WTC11 (cell line): ENCODE measurements at regions not wholly inside any gene's neighbourhood (a gene's known extent, or its start where the extent isn't known, plus 50 kb on each side); places are given as distances from the start of the nearest gene placed in this dataset.

Source experiments
- ATAC-seq: fragments of 200-7000 bp; cut with Tn5 transposase; 2 replicates; pipeline ENCODE4 v1.10.0; 2021; ENCODE audit warnings: mild to moderate bottlenecking, moderate library complexity
- CTCF ChIA-PET: fragments of 300-600 bp; sonication (Branson Sonifier 250); formaldehyde crosslinking; loops from one replicate; lab custom pipeline; 2021; ENCODE audit warnings: antibody characterized with exemption; lab: Charles Lee
- POLR2A ChIA-PET: fragments of 350-600 bp; sonication (Branson Sonifier 250); formaldehyde crosslinking; loops from one replicate; lab custom pipeline; 2021; ENCODE audit warnings: antibody characterized with exemption; lab: Charles Lee
- DNase-seq: peaks from one replicate; pipeline ENCODE4 v3.0.0; 2021; ENCODE audit warnings: low spot score
- H3K27ac Mint-ChIP-seq: 2 replicates; pipeline ENCODE4 v1.8.0; 2021; ENCODE audit warnings: mixed read lengths
- H3K27me3 Mint-ChIP-seq: 2 replicates; pipeline ENCODE4 v1.8.0; 2021; ENCODE audit warnings: low read depth, mild to moderate bottlenecking, moderate library complexity, mixed read lengths
- H3K36me3 Mint-ChIP-seq: 2 replicates; pipeline ENCODE4 v1.8.0; 2021; ENCODE audit warnings: mixed read lengths
- H3K4me1 Mint-ChIP-seq: 2 replicates; pipeline ENCODE4 v1.8.0; 2022; ENCODE audit warnings: mixed read lengths
- H3K4me3 Mint-ChIP-seq: 2 replicates; pipeline ENCODE4 v1.8.0; 2021; ENCODE audit warnings: mild to moderate bottlenecking, moderate library complexity, mixed read lengths
- H3K9me3 Mint-ChIP-seq: 2 replicates; pipeline ENCODE4 v1.8.0; 2021; ENCODE audit warnings: mixed read lengths
- AFF4 ChIP-seq: sonication (generic); formaldehyde crosslinking; IDR thresholded peaks from 2 replicates; pipeline ENCODE4 v1.8.1; 2023; ENCODE audit warnings: mild to moderate bottlenecking, missing genetic modification reagents, borderline replicate concordance
- CBFB ChIP-seq: sonication (generic); formaldehyde crosslinking; IDR thresholded peaks from 2 replicates; pipeline ENCODE4 v1.8.1; 2022; ENCODE audit warnings: mild to moderate bottlenecking, low read depth, missing genetic modification reagents
- CREM ChIP-seq: sonication (generic); formaldehyde crosslinking; IDR thresholded peaks from 2 replicates; pipeline ENCODE4 v1.8.1; 2022; ENCODE audit warnings: mild to moderate bottlenecking, missing genetic modification reagents, moderate library complexity
- E2F1 ChIP-seq: sonication (generic); formaldehyde crosslinking; IDR thresholded peaks from 2 replicates; pipeline ENCODE4 v1.8.0; 2022; ENCODE audit warnings: mild to moderate bottlenecking, missing genetic modification reagents
- ESRRA ChIP-seq: sonication (generic); formaldehyde crosslinking; IDR thresholded peaks from 2 replicates; pipeline ENCODE4 v1.8.1; 2022; ENCODE audit warnings: mild to moderate bottlenecking, missing genetic modification reagents, borderline replicate concordance
- ETV6 ChIP-seq: sonication (generic); formaldehyde crosslinking; IDR thresholded peaks from 2 replicates; pipeline ENCODE4 v1.8.1; 2022; ENCODE audit warnings: mild to moderate bottlenecking, missing genetic modification reagents
- FOXJ3 ChIP-seq: sonication (generic); formaldehyde crosslinking; IDR thresholded peaks from 2 replicates; pipeline ENCODE4 v1.9.0; 2021; ENCODE audit warnings: missing genetic modification reagents, mild to moderate bottlenecking, borderline replicate concordance
- FOXK1 ChIP-seq: sonication (generic); formaldehyde crosslinking; IDR thresholded peaks from 2 replicates; pipeline ENCODE4 v1.8.0; 2022; ENCODE audit warnings: mild to moderate bottlenecking, moderate library complexity, missing genetic modification reagents
- MXD4 ChIP-seq: fragments of 250-450 bp; sonication (Bioruptor Pico); IDR thresholded peaks from 2 replicates; pipeline ENCODE4 v1.8.0; 2021; ENCODE audit warnings: mild to moderate bottlenecking, moderate library complexity, borderline replicate concordance
- NFE2L1 ChIP-seq: sonication (generic); formaldehyde crosslinking; IDR thresholded peaks from 2 replicates; pipeline ENCODE4 v1.8.1; 2023; ENCODE audit warnings: missing genetic modification reagents
- PRDM15 ChIP-seq: sonication (generic); formaldehyde crosslinking; IDR thresholded peaks from 2 replicates; pipeline ENCODE4 v1.8.0; 2022; ENCODE audit warnings: missing genetic modification reagents
- SMAD4 ChIP-seq: sonication (generic); formaldehyde crosslinking; IDR thresholded peaks from 2 replicates; pipeline ENCODE4 v1.8.0; 2022; ENCODE audit warnings: mild to moderate bottlenecking, missing genetic modification reagents
- ZBTB21 ChIP-seq: sonication (generic); formaldehyde crosslinking; IDR thresholded peaks from 2 replicates; pipeline ENCODE4 v1.8.1; 2023; ENCODE audit warnings: mild to moderate bottlenecking, missing genetic modification reagents, borderline replicate concordance
- ZNF232 ChIP-seq: sonication (generic); formaldehyde crosslinking; IDR thresholded peaks from 2 replicates; pipeline ENCODE4 v1.8.0; 2022; ENCODE audit warnings: mild to moderate bottlenecking, missing genetic modification reagents
- ZNF425 ChIP-seq: fragments of 250-450 bp; sonication (Bioruptor Pico); conservative IDR thresholded peaks from 2 replicates; pipeline ENCODE4 v1.9.0; 2021; ENCODE audit warnings: mild to moderate bottlenecking
- TF ChIP-seq, protein P1 (sequence below): sonication (generic); formaldehyde crosslinking; conservative IDR thresholded peaks from 2 replicates; pipeline ENCODE4 v1.8.1; 2023; ENCODE audit warnings: mild to moderate bottlenecking, low read depth, missing genetic modification reagents, moderate library complexity
- TF ChIP-seq, protein P2 (sequence below): sonication (generic); formaldehyde crosslinking; IDR thresholded peaks from 2 replicates; pipeline ENCODE4 v1.8.1; 2023; ENCODE audit warnings: mild to moderate bottlenecking, missing genetic modification reagents, moderate library complexity
- TF ChIP-seq, protein P3 (sequence below): sonication (generic); formaldehyde crosslinking; IDR thresholded peaks from 2 replicates; pipeline ENCODE4 v1.8.1; 2023; ENCODE audit warnings: mild to moderate bottlenecking, missing genetic modification reagents

- TF ChIP-seq, protein P1, sequence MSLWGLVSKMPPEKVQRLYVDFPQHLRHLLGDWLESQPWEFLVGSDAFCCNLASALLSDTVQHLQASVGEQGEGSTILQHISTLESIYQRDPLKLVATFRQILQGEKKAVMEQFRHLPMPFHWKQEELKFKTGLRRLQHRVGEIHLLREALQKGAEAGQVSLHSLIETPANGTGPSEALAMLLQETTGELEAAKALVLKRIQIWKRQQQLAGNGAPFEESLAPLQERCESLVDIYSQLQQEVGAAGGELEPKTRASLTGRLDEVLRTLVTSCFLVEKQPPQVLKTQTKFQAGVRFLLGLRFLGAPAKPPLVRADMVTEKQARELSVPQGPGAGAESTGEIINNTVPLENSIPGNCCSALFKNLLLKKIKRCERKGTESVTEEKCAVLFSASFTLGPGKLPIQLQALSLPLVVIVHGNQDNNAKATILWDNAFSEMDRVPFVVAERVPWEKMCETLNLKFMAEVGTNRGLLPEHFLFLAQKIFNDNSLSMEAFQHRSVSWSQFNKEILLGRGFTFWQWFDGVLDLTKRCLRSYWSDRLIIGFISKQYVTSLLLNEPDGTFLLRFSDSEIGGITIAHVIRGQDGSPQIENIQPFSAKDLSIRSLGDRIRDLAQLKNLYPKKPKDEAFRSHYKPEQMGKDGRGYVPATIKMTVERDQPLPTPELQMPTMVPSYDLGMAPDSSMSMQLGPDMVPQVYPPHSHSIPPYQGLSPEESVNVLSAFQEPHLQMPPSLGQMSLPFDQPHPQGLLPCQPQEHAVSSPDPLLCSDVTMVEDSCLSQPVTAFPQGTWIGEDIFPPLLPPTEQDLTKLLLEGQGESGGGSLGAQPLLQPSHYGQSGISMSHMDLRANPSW (CRISPR knock-in tag) = no peak
- TF ChIP-seq CREM (CRISPR knock-in tag) (no peak), ZNF232 (CRISPR knock-in tag) (no peak)
Measured at GRCh38 chr10:23975431-23975830, 233.5 kb upstream of the KIAA1217 start (continued).

DNA sequence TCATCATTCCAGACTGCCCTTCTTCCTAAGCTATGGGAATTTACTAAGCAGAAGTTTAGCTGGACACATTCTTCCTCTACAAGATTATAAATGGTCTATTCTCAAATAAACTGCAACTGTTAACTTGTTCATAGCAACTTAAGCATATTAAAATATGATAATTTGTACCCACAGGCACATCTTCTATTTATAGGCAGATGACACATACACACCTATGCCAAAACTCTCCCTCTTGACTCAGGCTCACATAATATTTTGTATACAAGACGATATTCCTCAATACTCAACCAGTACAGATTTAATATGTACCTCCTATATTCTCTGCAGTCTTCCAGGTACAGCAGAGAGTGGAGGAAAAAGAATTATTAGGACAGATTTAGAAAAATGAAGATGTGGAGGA is 232.7 kb upstream of the KIAA1217 start:
- H3K9me3 Mint-ChIP-seq = peaks cover 9% of the 10 kb centered on the region
- peaks cover 26% of the 10 kb centered on the region for H3K4me1 Mint-ChIP-seq
- no peaks in the 10 kb centered on the region for H3K27me3 Mint-ChIP-seq
- POLR2A ChIA-PET = no interaction called here
- CTCF ChIA-PET = no interaction called here
- no peak for DNase-seq
- H3K4me3 Mint-ChIP-seq = no peak overlapping the region
- TF ChIP-seq CBFB (CRISPR knock-in tag) (no peak), ZBTB21 (no peak), FOXJ3 (CRISPR knock-in tag) (no peak), MXD4 (CRISPR knock-in tag) (no peak)
- TF ChIP-seq, all 79 proteins: peak for 0
- no peaks in the 10 kb centered on the region for H3K36me3 Mint-ChIP-seq
- no peak for ATAC-seq
- H3K27ac Mint-ChIP-seq = no peak overlapping the region

GRCh38 chr10:23978317-23978716 is 230.6 kb upstream of the KIAA1217 start:
- DNase-seq = no peak
- H3K36me3 Mint-ChIP-seq = no peaks in the 10 kb centered on the region
- ChIA-PET POLR2A (no interaction called here), CTCF (no interaction called here)
- ATAC-seq = no peak
- peaks cover 18% of the 10 kb centered on the region for H3K4me1 Mint-ChIP-seq
- no peak overlapping the region for H3K4me3 Mint-ChIP-seq
- peaks cover 6% of the 10 kb centered on the region for H3K9me3 Mint-ChIP-seq
- H3K27me3 Mint-ChIP-seq = no peaks in the 10 kb centered on the region
- no peak overlapping the region for H3K27ac Mint-ChIP-seq
- no peak for TF ChIP-seq ESRRA (CRISPR knock-in tag)
- TF ChIP-seq, protein P2, sequence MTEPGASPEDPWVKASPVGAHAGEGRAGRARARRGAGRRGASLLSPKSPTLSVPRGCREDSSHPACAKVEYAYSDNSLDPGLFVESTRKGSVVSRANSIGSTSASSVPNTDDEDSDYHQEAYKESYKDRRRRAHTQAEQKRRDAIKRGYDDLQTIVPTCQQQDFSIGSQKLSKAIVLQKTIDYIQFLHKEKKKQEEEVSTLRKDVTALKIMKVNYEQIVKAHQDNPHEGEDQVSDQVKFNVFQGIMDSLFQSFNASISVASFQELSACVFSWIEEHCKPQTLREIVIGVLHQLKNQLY (CRISPR knock-in tag) = no peak
- TF ChIP-seq ETV6 (CRISPR knock-in tag) = no peak
- TF ChIP-seq ZNF425 (CRISPR knock-in tag) = no peak
- TF ChIP-seq, protein P3, sequence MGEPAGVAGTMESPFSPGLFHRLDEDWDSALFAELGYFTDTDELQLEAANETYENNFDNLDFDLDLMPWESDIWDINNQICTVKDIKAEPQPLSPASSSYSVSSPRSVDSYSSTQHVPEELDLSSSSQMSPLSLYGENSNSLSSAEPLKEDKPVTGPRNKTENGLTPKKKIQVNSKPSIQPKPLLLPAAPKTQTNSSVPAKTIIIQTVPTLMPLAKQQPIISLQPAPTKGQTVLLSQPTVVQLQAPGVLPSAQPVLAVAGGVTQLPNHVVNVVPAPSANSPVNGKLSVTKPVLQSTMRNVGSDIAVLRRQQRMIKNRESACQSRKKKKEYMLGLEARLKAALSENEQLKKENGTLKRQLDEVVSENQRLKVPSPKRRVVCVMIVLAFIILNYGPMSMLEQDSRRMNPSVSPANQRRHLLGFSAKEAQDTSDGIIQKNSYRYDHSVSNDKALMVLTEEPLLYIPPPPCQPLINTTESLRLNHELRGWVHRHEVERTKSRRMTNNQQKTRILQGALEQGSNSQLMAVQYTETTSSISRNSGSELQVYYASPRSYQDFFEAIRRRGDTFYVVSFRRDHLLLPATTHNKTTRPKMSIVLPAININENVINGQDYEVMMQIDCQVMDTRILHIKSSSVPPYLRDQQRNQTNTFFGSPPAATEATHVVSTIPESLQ (CRISPR knock-in tag) = no peak
- no peak for TF ChIP-seq FOXK1
- TF ChIP-seq AFF4 = no peak
- TF ChIP-seq PRDM15 (CRISPR knock-in tag) = no peak
- TF ChIP-seq E2F1 = no peak
- TF ChIP-seq SMAD4 (CRISPR knock-in tag) = no peak
- TF ChIP-seq NFE2L1 (CRISPR knock-in tag) = no peak
